Neural cell (in vitro differentiated cells): ENCODE measurements at regions not wholly inside any gene's neighbourhood (a gene's known extent, or its start where the extent isn't known, plus 50 kb on each side); places are given as distances from the start of the nearest gene placed in this dataset.

Experiments
- H2AFZ ChIP-seq: fragments of 200-600, 300-800 bp; sonication (generic), shearing (Covaris generic); 2 replicates; pipeline ENCODE4 v1.6.0; 2014; ENCODE audit warnings: low read depth, mild to moderate bottlenecking, antibody characterized with exemption, low read length, moderate library complexity
- H3F3A ChIP-seq: fragments of 200-600 bp; shearing (Covaris generic); 2 replicates; pipeline ENCODE4 v1.6.1; 2016; ENCODE audit warnings: mild to moderate bottlenecking, moderate library complexity, mixed read lengths, antibody characterized with exemption, low read length; ENCODE audit not compliant: insufficient read depth, poor library complexity, severe bottlenecking
- H3K27ac ChIP-seq: fragments of 200-600, 300-800 bp; sonication (generic), shearing (Covaris generic); 2 replicates; pipeline ENCODE4 v1.5.1; 2014; ENCODE audit warnings: mild to moderate bottlenecking, low read length, moderate library complexity
- H3K27me3 ChIP-seq: fragments of 300-800, 200-600 bp; sonication (generic), shearing (Covaris generic); 2 replicates; pipeline ENCODE4 v1.6.0; 2014; ENCODE audit warnings: mild to moderate bottlenecking, low read depth, low read length, moderate library complexity; ENCODE audit not compliant: insufficient read depth
- H3K36me3 ChIP-seq: fragments of 300-800, 200-600 bp; sonication (generic), shearing (Covaris generic); 2 replicates; pipeline ENCODE4 v1.5.1; 2014; ENCODE audit warnings: mild to moderate bottlenecking, antibody characterized with exemption, low read length, moderate library complexity; ENCODE audit not compliant: insufficient read depth
- H3K4me2 ChIP-seq: fragments of 300-800, 200-600 bp; sonication (generic), shearing (Covaris generic); 2 replicates; pipeline ENCODE4 v1.6.0; 2014; ENCODE audit warnings: mild to moderate bottlenecking, low read length
- H3K4me3 ChIP-seq: fragments of 300-800, 200-600 bp; sonication (generic), shearing (Covaris generic); 2 replicates; pipeline ENCODE4 v1.5.1; 2014; ENCODE audit warnings: mild to moderate bottlenecking, low read length, moderate library complexity
- H3K79me2 ChIP-seq: fragments of 200-600 bp; shearing (Covaris generic); replicated peaks from 2 replicates; pipeline ENCODE4 v1.6.0; 2014; ENCODE audit warnings: mild to moderate bottlenecking, low read length, moderate library complexity; ENCODE audit not compliant: insufficient read depth
- H3K9ac ChIP-seq: fragments of 300-800, 200-600 bp; sonication (generic), shearing (Covaris generic); 2 replicates; pipeline ENCODE4 v1.6.1; 2016; ENCODE audit warnings: mild to moderate bottlenecking, low read length, mixed read lengths
- H3K9me2 ChIP-seq: fragments of 200-600 bp; shearing (Covaris generic); 2 replicates; pipeline ENCODE4 v1.6.1; 2016; ENCODE audit warnings: mild to moderate bottlenecking, low read length, mixed read lengths; ENCODE audit not compliant: insufficient read depth
- H3K9me3 ChIP-seq: fragments of 200-600, 300-800 bp; sonication (generic), shearing (Covaris generic); 2 replicates; pipeline ENCODE4 v1.6.1; 2016; ENCODE audit warnings: mild to moderate bottlenecking, mixed run types, low read length, moderate library complexity, mixed read lengths
- H4K20me1 ChIP-seq: fragments of 200-600 bp; shearing (Covaris generic); 2 replicates; pipeline ENCODE4 v1.6.1; 2016; ENCODE audit warnings: mild to moderate bottlenecking, mixed run types; ENCODE audit not compliant: insufficient read depth
- CTCF ChIP-seq: fragments of 450-650 bp; IDR thresholded peaks from 2 replicates; pipeline ENCODE4 v1.5.1; 2014; ENCODE audit warnings: antibody characterized with exemption, mild to moderate bottlenecking, moderate library complexity; ENCODE audit not compliant: poor library complexity, severe bottlenecking
- EP300 ChIP-seq: fragments of 450-650 bp; conservative IDR thresholded peaks from 2 replicates; pipeline ENCODE4 v1.6.1; 2014; ENCODE audit warnings: antibody characterized with exemption, mild to moderate bottlenecking, moderate library complexity; ENCODE audit not compliant: poor library complexity, severe bottlenecking
- EZH2 ChIP-seq: fragments of 200-600, 300-800 bp; shearing (Covaris generic), sonication (generic); IDR thresholded peaks from 2 replicates; pipeline ENCODE4 v1.6.1; 2014; ENCODE audit warnings: antibody characterized with exemption, low read length, borderline replicate concordance, mild to moderate bottlenecking; ENCODE audit not compliant: insufficient read depth, poor library complexity, severe bottlenecking
- MXI1 ChIP-seq: fragments of 450-650 bp; conservative IDR thresholded peaks from 2 replicates; pipeline ENCODE4 v1.6.1; 2014; ENCODE audit warnings: antibody characterized with exemption, mild to moderate bottlenecking; ENCODE audit not compliant: poor library complexity, severe bottlenecking
- POLR2AphosphoS5 ChIP-seq: IDR thresholded peaks from 2 replicates; pipeline ENCODE4 v1.6.1; 2012
- RAD21 ChIP-seq: fragments of 450-650 bp; conservative IDR thresholded peaks from 2 replicates; pipeline ENCODE4 v1.6.1; 2014; ENCODE audit warnings: antibody characterized with exemption, mild to moderate bottlenecking, moderate library complexity
- REST ChIP-seq: IDR thresholded peaks from 2 replicates; pipeline ENCODE4 v1.6.1; 2012; ENCODE audit warnings: borderline replicate concordance
- SMC3 ChIP-seq: fragments of 450-650 bp; conservative IDR thresholded peaks from 2 replicates; pipeline ENCODE4 v1.6.1; 2014; ENCODE audit warnings: antibody characterized with exemption, mild to moderate bottlenecking, moderate library complexity; ENCODE audit not compliant: poor library complexity
- TAF1 ChIP-seq: IDR thresholded peaks from 2 replicates; pipeline ENCODE4 v1.6.1; 2012; ENCODE audit warnings: low read depth

GRCh38 chr10:33746186-33746585, 411.7 kb upstream of the NRP1 start:
- no peak overlapping the region for H3K4me3 ChIP-seq
- no peaks in the 10 kb centered on the region for H4K20me1 ChIP-seq
- H3K36me3 ChIP-seq = no peaks in the 10 kb centered on the region
- no peaks in the 10 kb centered on the region for H3K79me2 ChIP-seq
- no peaks in the 10 kb centered on the region for H3K9me3 ChIP-seq
- no peak overlapping the region for H3K9ac ChIP-seq
- TF ChIP-seq TAF1 (no peak), RAD21 (no peak), MXI1 (no peak), CTCF (no peak)
- no peaks in the 10 kb centered on the region for H3K27me3 ChIP-seq
- H3K4me2 ChIP-seq = no peak overlapping the region
- H2AFZ ChIP-seq = no peak overlapping the region
- no peaks in the 10 kb centered on the region for H3K9me2 ChIP-seq
- H3F3A ChIP-seq = no peaks in the 10 kb centered on the region
- no peak overlapping the region for H3K27ac ChIP-seq

- Histone ChIP-seq H3K4me3 (no peak overlapping the region), H3F3A (no peaks in the 10 kb centered on the region), H3K27ac (no peak overlapping the region), H2AFZ (no peak overlapping the region), H3K9ac (no peak overlapping the region), H3K9me2 (no peaks in the 10 kb centered on the region), H3K79me2 (no peaks in the 10 kb centered on the region), H3K4me2 (no peak overlapping the region), H4K20me1 (no peaks in the 10 kb centered on the region), H3K27me3 (no peaks in the 10 kb centered on the region), H3K36me3 (no peaks in the 10 kb centered on the region), H3K9me3 (no peaks in the 10 kb centered on the region)
- TF ChIP-seq POLR2AphosphoS5 (no peak), SMC3 (no peak), CTCF (no peak), EP300 (no peak), MXI1 (no peak), REST (no peak), RAD21 (no peak), EZH2 (no peak)
These were observed 409.0 kb upstream of the NRP1 start for GRCh38 chr10:33743429-33743857.
